GM12891 (cell line): ENCODE measurements at regions not wholly inside any gene's neighbourhood (a gene's known extent, or its start where the extent isn't known, plus 50 kb on each side); places are given as distances from the start of the nearest gene placed in this dataset.

Experiments used
- DNase-seq: peaks from one replicate; pipeline ENCODE4 v3.0.0; 2011; ENCODE audit warnings: low spot score; ENCODE audit not compliant: insufficient read length
- FAIRE-seq: peaks from 2 replicates; lab custom pipeline; 2011; peaks lifted over from hg19 to GRCh38; lab: Jason Lieb, UNC
- PAX5 ChIP-seq: IDR thresholded peaks from 2 replicates; pipeline ENCODE4 v1.6.1; 2011; ENCODE audit warnings: low read length, moderate library complexity, mild to moderate bottlenecking; ENCODE audit not compliant: insufficient read depth, severe bottlenecking
- POLR2A ChIP-seq: IDR thresholded peaks from 2 replicates; pipeline ENCODE4 v1.6.1; 2011; ENCODE audit warnings: low read depth, low read length, control low read depth
- POLR2AphosphoS5 ChIP-seq: IDR thresholded peaks from 2 replicates; pipeline ENCODE4 v1.6.1; 2011; ENCODE audit warnings: low read depth, low read length, control low read depth
- POU2F2 ChIP-seq: IDR thresholded peaks from 2 replicates; pipeline ENCODE4 v1.6.1; 2011; ENCODE audit warnings: low read depth, mild to moderate bottlenecking, control low read depth, low read length, moderate library complexity
- SPI1 ChIP-seq: IDR thresholded peaks from 2 replicates; pipeline ENCODE4 v1.6.1; 2011; ENCODE audit warnings: low read depth, low read length, control low read depth
- TAF1 ChIP-seq: IDR thresholded peaks from 2 replicates; pipeline ENCODE4 v1.6.1; 2011; ENCODE audit warnings: low read depth, low read length, control low read depth

DNA sequence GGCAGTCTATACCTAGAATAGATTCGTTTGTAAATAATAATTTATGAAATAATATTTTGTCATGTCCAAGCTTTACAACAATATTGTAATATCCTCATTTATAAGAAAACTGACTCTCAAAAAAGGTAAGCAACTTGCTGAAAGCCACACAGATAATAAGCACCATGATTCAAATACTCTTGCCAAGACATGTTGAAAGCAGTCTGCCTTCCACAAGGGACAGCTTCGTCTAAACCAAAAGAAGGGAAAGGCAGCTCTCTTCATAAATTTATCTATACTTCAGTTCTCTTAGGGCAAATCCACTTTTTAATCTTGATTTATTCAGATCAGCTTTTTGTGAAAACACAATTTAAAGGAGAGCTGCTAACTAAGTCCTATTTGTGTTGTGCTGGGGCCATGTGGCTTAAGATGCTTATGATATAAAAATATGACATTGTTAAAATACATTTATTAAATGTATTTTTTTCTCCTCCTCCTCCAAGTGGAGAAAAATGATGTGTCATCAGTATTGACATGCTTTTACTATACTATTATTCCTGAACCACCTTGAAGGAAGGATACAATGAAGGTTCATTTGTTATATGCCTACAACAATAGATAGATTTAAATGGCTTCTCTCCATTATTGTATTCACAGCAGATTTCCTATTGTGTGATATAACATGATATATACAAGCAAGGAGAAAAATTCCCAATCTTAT is 737.0 kb downstream of the HDGFL1 start:
- FAIRE-seq = no peak
- TF ChIP-seq PAX5 = no peak
- no peak for TF ChIP-seq POLR2AphosphoS5
- TF ChIP-seq TAF1 = no peak
- TF ChIP-seq POLR2A = no peak
- TF ChIP-seq POU2F2 = no peak
- TF ChIP-seq SPI1 = no peak
- no peak for DNase-seq

DNA sequence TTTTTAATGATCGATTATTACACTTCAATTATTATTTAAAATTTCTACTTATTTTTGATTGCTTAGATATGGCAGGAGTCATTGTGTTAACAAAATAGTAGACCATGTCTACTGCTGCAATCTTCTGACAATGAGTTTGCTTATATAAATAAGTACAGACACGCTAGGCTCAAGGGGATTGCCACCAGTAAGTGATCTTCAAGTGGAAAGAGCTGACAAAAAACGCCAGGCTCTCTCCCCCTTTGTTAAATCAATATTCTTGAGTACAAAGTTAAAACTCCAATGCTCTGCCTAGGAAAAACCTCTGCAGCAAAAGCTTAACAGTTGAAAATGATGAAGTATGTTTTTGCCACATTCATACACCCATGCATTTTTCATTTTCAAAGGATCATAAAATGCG is 738.1 kb downstream of the HDGFL1 start:
- TF ChIP-seq POU2F2 = no peak
- TF ChIP-seq POLR2AphosphoS5 = no peak
- no peak for TF ChIP-seq TAF1
- no peak for TF ChIP-seq POLR2A
- no peak for TF ChIP-seq SPI1
- TF ChIP-seq PAX5 = no peak
- DNase-seq (no peak), FAIRE-seq (no peak)

DNA sequence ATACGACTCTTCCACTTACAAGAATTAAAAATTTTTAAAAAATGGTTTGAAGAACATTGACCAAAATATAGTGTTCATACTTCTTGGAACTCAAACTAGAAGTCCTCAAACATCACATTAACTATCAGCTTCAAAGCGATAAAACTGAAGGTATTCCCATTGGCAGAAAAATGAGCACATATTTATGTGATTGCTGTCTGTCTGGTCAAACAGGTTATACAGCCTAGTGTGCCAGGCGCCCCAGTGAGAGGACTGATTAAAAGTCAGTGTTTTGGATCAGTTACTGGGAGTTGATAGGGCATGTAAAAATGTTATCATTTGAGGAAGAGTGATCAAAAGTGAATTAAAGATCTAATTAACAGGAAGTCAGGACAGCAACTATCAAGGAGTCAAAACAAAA is 738.8 kb downstream of the HDGFL1 start:
- FAIRE-seq (no peak), DNase-seq (no peak)
- TF ChIP-seq POLR2A (no peak), TAF1 (no peak), SPI1 (no peak), PAX5 (no peak), POLR2AphosphoS5 (no peak), POU2F2 (no peak)

DNA sequence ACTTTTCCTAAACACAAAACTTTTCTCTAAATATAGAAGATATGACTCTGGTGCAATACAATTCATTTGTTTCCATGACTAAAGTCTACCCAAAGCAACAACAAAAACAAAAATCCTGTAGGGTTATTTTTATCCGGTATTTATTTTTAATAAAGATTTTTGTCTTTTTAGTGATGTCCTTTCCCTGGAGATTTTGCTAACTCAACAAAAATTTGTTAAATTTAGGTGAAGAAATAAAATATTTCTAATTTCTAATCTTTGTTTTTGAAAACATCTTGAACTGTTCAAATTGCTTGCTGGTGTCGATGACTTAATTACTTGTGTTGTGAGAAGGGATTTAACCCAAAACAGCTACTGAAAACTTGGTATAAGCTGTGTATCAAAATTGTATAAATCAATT is 741.8 kb downstream of the HDGFL1 start:
- no peak for FAIRE-seq
- no peak for TF ChIP-seq POU2F2
- TF ChIP-seq POLR2A = no peak
- TF ChIP-seq PAX5 = no peak
- TF ChIP-seq SPI1 = no peak
- TF ChIP-seq TAF1 = no peak
- no peak for TF ChIP-seq POLR2AphosphoS5

DNA sequence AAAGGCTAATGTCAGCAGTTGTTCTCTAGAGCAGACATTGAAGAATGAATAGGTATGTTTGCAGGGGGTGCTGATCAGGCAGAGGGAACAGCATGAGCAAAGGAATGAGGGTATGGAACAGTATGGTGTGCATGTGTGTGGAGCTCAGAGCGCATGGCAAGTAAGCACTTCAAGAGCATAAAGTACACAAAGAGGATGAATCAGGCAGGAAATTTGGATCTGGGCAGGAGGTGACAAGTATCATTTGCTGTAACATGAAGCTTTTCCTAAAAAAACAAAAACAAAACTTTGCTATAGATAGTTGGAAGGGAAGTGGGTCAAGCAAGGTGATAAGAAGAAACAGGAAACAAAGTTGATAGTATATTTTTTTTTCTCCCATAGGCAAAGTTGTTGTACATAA is 746.8 kb downstream of the HDGFL1 start:
- FAIRE-seq (no peak), DNase-seq (no peak)
- TF ChIP-seq POU2F2 (no peak), TAF1 (no peak), PAX5 (no peak), POLR2AphosphoS5 (no peak), POLR2A (no peak), SPI1 (no peak)

More for the DNA sequence above, 741.8 kb downstream of the HDGFL1 start:
- no peak for DNase-seq

DNA sequence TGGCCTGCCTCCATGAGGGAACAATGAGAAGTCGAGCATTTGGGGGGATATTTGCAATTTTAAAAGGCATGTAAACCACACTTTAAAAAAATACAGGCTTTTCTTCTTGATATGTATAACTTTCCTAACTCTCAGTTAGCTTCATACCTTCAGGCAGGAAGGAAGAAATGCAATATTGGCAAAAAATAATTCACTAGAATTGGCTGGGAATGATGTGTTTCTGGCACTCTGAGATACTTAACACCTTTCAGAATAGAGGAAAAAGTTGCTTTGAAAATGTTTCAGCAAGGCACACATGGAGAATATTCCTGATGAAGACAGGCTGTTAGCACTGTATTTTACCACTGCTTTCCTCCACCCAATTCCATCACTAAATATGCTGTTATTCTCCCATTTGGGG is 747.6 kb downstream of the HDGFL1 start:
- TF ChIP-seq SPI1 (no peak), TAF1 (no peak)
- FAIRE-seq (no peak), DNase-seq (no peak)

DNA sequence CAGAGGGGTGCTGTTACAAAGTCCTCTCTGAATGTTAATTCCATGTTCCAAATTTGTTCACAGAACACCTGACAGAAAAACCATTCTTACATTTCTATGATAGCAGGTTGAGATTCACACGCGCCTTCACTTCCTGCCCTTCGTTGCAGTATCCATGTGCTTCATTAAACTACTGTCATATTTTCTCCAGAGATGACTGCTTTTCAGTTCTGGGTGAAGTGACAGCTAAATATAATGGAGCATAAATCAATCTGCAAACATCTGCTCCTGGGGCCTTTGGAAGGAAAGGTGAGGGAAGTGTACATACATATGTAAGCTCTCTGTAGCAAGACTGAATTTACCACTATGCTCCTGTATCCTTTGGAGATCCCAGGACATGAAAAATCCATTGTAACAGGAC is 750.2 kb downstream of the HDGFL1 start:
- FAIRE-seq (no peak), DNase-seq (no peak)
- TF ChIP-seq PAX5 (no peak), TAF1 (no peak), POU2F2 (no peak)

DNA sequence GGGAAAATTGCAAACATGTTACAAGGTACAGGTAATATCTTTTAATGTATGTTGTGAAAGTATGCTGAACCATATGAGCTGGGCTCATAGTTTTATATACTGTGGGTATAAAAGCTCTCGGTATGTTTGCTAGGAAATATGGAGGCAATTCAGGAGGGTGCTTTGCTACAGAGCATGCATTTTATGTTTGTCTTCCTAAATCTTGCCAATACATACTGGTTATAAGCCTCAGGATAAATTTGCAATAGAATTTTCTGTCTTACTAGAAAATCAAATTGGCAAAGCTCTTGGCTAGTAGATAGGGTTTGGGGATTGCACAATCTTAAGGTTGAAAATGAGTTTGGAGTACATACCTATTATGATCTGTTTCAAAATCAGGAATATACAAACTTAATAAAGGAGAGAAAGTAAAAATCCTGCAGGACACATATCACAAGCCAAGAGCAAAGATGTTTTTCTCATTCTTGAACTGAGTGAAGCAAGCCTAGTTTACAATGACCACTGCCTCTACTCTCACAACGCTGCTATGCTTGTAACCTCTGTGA is 751.2 kb downstream of the HDGFL1 start:
- TF ChIP-seq SPI1 (no peak), PAX5 (no peak), POLR2AphosphoS5 (no peak), POLR2A (no peak), POU2F2 (no peak), TAF1 (no peak)
- FAIRE-seq (no peak), DNase-seq (no peak)

DNA sequence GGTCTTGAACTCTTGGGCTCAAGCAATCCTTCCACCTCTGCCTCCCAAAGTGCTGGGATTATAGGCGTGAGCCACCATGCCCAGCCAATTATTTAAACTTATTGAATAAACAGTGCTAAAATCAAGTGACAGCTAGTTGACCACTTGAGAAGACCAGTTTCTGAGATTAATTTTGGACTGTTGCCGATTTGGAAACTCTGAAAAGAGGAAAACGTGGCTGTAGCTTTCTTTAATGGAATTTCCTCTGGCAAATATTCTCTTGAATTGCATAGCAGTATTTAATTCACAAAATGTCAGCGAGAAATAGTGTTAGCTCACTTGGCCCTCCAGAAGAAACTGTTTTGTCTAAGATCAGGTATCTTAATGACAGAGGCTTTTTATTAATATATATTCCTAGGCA is 754.5 kb downstream of the HDGFL1 start:
- FAIRE-seq = no peak
- TF ChIP-seq TAF1 (no peak), POLR2AphosphoS5 (no peak), POLR2A (no peak), SPI1 (no peak), PAX5 (no peak), POU2F2 (no peak)
- no peak for DNase-seq

DNA sequence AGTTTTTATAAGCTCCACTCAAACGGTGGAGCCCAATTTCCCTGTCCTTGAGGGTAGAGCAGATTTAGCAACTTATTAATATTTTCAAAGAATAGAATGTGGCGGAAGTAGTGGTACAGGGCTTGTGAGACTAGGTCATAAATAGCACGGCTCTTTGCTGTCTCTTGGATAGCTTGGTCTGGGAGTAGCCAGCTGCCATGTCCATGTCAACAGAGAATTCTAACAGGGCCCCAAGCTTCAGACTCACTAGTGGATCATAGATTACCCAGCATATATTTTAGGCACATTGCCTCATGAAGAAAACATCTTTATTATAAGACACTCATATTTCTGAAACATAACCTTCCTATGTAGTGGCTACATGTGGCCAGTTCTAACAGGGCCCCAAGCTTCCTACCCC is 755.7 kb downstream of the HDGFL1 start:
- TF ChIP-seq POLR2AphosphoS5 (no peak), POU2F2 (no peak), SPI1 (no peak), POLR2A (no peak), PAX5 (no peak), TAF1 (no peak)
- DNase-seq (no peak), FAIRE-seq (no peak)
